Erythroblast (primary cell): ENCODE measurements at regions not wholly inside any gene's neighbourhood (a gene's known extent, or its start where the extent isn't known, plus 50 kb on each side); places are given as distances from the start of the nearest gene placed in this dataset.

Source experiments
- DNase-seq, 2 experiments: peaks; one replicate each; lab custom pipeline; 2025; lab: John Stamatoyannopoulos, UW
- GATA1 ChIP-seq: IDR thresholded peaks from 2 replicates; pipeline ENCODE4 v1.6.1; 2011; ENCODE audit warnings: low read depth, mild to moderate bottlenecking, control low read depth, low read length, moderate library complexity
- POLR2A ChIP-seq: IDR thresholded peaks from 2 replicates; pipeline ENCODE4 v1.6.1; 2011; ENCODE audit warnings: mild to moderate bottlenecking, low read length

DNA sequence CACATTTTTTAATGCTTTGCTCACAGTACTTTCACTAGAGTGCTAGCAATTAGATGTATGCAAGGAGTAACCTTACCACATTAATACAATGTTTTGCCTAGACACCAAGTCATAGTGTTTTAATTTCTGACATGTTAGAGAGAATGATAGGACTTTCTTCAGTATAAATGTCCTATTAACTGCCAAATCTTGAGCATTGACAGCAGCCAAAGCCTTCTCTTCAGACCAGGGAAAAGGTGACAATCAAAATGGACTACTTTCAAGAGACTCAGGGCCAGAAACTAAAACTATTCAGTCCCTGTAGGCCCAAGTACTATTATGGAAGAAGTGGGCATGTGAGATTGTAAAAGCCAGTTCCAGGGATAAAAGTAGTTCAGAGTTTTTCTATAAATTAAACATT, 201.4 kb upstream of the PCDH15 start:
- TF ChIP-seq POLR2A (no peak), GATA1 (no peak)
- no peak for DNase-seq

DNA sequence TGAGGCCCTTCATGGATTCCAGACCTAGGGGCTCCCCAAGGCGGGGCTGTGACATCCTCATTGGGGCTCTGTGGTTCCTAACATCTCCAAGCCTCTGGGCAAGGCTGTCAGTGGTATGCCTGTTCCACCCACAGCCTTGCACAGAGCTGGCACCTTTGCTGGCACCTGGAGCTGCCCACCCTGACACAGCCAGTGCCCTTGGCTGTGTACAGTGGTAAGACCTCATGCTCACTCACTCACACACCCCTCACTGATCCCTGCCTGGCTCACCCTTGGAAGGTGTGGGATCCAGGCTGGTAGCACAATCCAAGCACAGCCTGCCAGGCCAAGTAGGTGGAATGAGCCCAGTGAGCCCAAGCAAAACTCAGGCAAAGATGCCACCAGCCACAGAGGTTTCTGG, 200.4 kb upstream of the PCDH15 start:
- no peak for TF ChIP-seq POLR2A
- no peak for TF ChIP-seq GATA1
- no peak for DNase-seq

DNA sequence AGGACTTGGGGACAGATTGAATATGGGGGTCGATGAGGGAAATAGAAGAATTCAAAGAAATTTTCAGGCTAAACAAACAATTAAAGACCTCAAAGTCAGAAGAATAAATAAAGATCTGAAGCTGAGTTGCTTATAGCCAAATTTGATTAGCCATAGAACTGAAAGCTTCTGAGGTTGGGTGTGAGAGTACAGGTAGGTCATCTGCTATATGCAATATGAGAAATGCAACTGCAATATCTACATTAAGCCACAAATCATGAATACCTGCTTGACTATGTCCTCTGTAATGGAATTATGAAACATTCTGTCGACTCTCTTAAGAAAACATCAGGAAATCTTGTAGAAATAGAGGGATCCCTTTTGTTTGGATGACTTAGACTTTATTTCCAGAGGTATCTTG, 192.1 kb upstream of the PCDH15 start:
- TF ChIP-seq POLR2A (no peak), GATA1 (no peak)

DNA sequence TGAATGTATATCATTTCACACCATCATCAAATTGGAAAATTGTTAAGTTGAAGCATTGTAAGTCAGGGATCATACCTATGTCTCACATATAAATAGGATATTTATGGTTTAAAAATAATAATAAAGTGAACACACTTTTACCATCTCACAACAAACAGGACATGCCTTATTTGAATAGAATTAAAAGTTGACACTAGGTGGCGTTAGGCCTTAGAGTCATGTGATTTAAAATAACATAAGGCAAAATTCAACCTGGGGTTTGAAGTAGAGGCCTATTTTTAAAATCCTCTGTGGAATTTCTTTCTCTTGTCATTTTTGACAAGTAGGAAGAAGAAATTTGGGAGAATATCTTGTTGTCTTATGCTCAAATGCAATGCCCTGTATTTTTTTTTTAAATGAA, 184.7 kb upstream of the PCDH15 start:
- TF ChIP-seq POLR2A: no peak
- no peak for TF ChIP-seq GATA1
- DNase-seq: peak; percentile 5 to 30

More for the DNA sequence above, 192.1 kb upstream of the PCDH15 start:
- DNase-seq: no peak

DNA sequence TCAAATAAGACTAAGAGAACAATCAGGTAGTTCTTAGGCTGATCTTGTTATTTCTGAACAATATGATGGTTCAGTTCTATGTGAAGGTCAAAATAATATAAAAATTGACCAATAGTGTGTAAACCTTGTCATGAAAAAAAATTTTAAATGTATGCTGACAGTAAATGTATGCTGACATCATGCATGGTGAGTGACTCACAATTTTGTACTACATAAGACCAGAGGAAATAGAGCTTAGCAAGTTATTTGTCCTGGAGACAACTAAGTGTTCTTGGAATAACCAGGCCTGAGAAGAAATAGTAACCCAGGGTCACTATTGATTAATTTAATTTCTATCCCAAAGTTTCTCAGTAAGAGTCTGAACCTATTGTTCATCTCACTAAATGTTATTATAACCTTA, 182.2 kb upstream of the PCDH15 start:
- DNase-seq: no peak
- no peak for TF ChIP-seq GATA1

DNA sequence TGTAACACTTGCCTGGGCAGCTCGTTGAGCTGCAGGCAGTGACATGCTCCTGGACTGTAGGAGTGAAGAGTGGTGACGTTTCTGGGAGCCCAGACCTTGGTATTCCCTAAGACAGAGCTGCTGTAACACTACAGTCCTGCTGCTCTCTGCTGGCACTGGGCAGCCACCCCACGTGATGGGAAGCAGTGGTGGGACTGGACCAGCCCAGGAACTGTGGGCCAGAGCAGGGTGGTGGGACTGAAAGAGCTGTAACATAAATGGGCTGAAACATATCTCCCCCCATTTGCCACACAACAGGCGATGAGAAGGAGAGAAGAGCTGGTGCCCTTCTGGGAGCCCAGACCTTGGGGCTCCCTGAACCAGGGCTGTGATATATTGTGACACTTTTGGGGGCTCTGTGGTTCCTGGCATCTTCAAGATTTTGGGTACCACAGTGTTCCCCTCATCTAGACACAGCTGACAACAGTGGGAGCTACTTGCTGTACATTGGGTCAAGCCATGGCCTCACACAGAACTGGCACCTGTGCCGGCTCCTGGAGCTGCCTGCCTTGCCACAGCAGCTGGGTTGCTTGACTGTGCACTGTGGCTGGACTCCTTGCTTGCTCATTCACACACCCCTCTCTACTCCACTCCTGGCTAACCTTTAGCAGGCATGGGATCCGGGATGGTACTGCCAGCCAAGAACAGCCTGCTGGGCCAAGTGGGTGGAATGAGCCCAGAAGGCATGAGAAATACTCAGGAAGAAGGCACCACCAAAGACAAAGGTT, 161.3 kb upstream of the PCDH15 start:
- no peak for DNase-seq
- no peak for TF ChIP-seq POLR2A
- no peak for TF ChIP-seq GATA1

DNA sequence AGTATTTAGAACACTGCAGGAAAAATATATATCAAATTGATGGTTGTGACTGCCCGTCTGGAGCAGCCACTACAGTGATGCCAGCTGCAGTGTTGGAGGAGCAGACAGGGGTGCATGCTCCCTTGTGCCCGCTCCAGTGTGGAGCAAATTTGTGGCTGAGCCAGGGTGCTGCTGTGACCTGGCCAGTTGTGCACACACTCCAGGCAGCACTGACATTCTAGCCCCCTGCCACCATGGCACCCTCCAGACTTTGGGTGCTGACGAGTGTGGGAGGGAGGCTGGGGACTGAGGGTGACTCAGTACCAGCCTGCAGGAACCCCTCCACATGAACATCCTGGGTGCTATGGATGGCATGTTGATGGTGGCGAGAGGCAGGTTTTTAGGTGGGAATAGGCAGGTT, 160.0 kb upstream of the PCDH15 start:
- DNase-seq: no peak
- no peak for TF ChIP-seq GATA1
- no peak for TF ChIP-seq POLR2A

DNA sequence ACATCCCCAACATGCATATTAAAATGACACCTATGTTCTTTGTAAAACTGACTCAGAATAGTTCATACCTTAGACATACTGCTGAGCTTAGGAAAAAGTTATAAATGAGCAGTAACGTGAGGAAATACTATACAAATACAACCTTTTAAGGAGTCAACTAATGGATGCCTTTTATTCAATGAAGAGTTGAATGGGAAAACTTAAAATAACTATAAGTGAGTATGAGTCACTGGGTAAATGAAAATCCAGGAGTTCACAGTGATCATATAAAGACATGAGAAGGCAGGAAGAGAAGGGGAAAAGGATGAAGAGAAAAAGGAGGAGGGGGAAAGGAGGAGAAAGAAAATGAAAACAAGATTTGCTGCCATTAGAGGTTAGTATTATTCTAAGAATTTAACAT, 157.8 kb upstream of the PCDH15 start:
- no peak for TF ChIP-seq GATA1
- no peak for TF ChIP-seq POLR2A
- DNase-seq: no peak

DNA sequence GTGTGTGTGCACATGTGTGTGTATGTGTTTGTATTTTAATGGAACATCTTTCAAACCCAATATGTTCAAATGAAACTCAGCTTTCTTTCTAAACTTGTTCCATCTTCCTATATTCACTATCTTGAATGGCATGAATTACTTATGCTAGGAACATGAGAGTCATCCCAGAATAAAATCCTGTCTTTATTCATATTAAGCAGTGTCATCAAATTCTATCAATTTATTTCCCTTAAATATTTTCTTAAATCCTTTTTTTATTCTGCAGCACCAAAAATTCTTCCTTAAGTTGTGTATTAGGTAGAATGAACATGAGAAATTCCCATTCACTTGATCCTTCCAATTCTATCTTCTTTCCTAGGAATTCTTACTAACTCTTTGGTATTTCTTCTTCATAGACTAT, 146.6 kb upstream of the PCDH15 start:
- TF ChIP-seq GATA1: no peak
- TF ChIP-seq POLR2A: no peak
- no peak for DNase-seq

DNA sequence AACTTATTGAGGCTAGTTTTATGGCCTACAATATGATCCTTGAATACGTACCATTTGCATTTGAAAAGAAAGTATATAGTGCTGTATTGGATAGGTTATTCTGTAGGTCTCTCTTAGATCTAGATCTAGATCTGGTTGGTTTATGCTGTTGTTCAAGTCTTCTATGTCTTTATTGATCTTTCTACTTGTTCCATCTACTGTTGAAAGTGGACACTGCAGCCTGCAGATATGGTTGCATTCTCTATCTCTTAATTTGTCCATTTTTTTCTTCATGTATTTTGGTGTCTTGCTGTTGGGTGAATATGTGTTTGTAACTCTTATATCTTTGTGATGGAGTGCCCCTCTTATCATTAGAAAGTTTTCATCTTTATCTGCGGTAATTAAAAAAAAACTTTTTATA, 139.4 kb upstream of the PCDH15 start:
- no peak for DNase-seq
- TF ChIP-seq POLR2A (no peak), GATA1 (no peak)

DNA sequence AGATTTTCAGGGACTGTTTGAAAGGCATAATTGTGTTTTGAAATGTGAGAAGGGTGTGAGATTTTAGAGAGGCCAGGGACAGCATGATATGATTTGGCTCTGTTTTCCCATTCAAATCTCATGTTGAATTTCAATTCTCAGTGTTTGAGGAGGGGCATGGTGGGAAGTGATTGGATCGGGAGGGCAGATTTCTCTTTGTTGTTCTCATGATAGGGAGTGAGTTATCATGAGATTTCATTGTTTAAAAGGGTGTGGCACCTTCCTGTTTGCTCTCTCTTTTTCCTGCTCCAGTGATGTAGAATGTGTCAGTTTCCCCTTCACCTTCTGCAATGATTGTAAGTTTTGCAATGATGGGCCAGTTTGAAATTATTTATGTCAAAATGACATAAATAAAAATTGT, 113.0 kb upstream of the PCDH15 start:
- TF ChIP-seq POLR2A (no peak), GATA1 (no peak)
- no peak for DNase-seq

DNA sequence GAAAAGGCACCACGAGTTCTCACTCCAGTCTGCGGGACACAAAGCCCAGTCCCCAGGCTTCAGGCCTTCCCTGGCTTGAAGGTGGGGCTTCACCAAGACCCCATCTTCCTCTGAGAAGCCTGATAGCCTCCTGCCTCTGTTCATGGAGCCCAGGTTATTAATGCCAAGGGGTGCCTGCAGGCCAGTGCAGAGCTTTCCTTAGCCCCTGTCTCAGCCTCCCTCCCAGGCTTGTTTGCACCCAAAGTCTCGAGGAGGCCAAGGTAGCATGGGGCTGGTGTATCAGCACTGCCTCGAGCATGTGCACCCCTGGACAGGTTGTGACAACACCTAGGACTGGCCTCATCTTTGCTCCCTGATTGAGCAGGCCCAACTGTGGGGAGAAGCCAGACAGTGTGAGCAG, 108.1 kb upstream of the PCDH15 start:
- DNase-seq: no peak
- TF ChIP-seq GATA1 (no peak), POLR2A (no peak)

DNA sequence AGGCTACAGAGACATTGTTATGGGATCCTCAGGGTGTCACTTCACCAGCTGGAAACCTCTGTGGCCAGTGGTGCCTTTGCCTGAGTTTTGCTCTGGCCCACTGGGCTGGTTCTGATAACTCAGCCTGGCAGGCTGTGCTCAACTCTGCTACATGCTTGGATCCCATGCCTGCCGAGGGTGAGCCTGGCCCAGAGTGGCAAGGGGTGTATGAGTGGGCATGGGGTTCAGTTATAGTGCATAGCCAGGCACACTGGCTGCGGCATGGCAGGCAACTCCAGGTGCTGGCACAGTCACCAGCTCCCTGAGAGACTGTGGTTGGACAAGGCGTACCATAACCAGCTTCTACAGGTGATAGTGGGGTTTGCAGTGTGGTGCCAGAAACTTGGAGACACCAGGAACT, 107.0 kb upstream of the PCDH15 start:
- TF ChIP-seq POLR2A: no peak
- no peak for TF ChIP-seq GATA1
- DNase-seq: no peak

DNA sequence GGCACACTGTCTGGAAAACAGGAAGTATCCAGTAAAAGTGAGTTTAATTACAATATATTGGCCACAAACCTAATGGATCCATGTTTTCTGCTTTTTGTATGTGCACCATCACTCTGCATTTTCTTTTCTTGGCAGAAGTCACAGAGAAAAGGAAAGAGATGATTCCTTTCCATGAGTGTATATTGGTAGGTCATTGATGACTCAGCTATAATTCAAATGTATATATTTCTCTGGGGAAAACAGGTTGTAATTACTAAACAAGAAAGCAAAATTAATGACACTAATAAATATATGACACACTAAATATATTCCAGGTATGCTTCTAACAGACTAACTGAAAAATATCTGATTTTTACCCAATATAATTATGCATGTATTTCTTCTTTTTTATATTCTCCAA, 105.9 kb upstream of the PCDH15 start:
- no peak for TF ChIP-seq GATA1
- no peak for TF ChIP-seq POLR2A
- DNase-seq: no peak

DNA sequence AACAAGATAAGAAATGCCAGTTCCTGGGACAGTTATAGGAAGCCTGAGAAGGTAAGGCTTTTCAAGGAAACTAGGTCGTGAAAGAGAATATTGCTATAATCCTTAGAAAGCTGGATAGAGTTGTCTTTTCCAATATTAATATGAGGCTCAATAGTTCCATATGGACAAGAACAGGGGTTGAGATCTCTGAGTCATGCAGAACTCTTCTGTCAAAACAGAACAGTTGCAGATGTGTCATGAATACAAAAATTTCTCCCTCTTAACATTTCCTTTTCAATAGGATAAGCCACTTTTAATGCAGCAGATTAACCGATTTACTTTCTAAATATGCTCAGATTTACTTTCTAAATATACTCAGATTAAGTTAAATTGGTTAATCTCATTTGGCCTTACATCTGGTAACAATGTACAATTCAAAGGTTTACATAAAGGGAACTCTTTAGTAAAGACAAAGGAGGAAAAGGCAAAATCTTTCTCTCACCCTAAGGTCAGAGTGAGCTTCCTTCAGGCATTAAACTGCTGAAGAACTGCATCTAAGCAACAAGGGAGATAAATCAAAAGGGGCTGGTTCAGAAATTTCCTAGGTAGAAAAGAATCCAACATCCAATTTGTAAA, 104.7 kb upstream of the PCDH15 start:
- no peak for DNase-seq
- TF ChIP-seq POLR2A (no peak), GATA1 (no peak)
